HEK293 (cell line): ENCODE measurements at regions not wholly inside any gene's neighbourhood (a gene's known extent, or its start where the extent isn't known, plus 50 kb on each side); places are given as distances from the start of the nearest gene placed in this dataset.

Experiments
- CTCF ChIA-PET: fragments of 350-600 bp; formaldehyde crosslinking; extraction: SDS; loops from one replicate; lab custom pipeline; 2021; ENCODE audit warnings: antibody characterized with exemption; lab: Yijun Ruan, JAX
- POLR2A ChIA-PET: fragments of 300-600 bp; formaldehyde crosslinking; extraction: SDS; loops from one replicate; lab custom pipeline; 2020; ENCODE audit warnings: antibody characterized with exemption, inconsistent platforms; lab: Yijun Ruan, JAX
- H3K27ac ChIP-seq: fragments of 200-500 bp; sonication (Bioruptor generic); 2 replicates; pipeline ENCODE4 v1.5.1; 2014; ENCODE audit warnings: low read depth, low read length, control low read depth, inconsistent platforms; ENCODE audit errors: extremely low read depth
- H3K36me3 ChIP-seq, 2 experiments: fragments of 200-500 bp in 1 of 2; sonication (Bioruptor generic) in 1 of 2; 1 replicate in 1 of 2; 2 replicates in 1 of 2; pipeline ENCODE4 v1.5.1; 2014 to 2017; ENCODE audit warnings: inconsistent platforms in 2 of 2, low read length in 2 of 2; ENCODE audit not compliant: control insufficient read depth in 2 of 2, insufficient read depth in 1 of 2
- H3K4me1 ChIP-seq: fragments of 200-500 bp; sonication (Bioruptor generic); 2 replicates; pipeline ENCODE4 v1.5.1; 2014; ENCODE audit warnings: mild to moderate bottlenecking, low read length, inconsistent platforms; ENCODE audit not compliant: control insufficient read depth, insufficient read depth
- H3K4me3 ChIP-seq: 2 replicates; pipeline ENCODE4 v1.5.1; 2011; ENCODE audit warnings: low read depth, mild to moderate bottlenecking, control low read depth, low read length, moderate library complexity
- H3K9me3 ChIP-seq: fragments of 200-500 bp; sonication (Bioruptor generic); 2 replicates; pipeline ENCODE4 v1.5.1; 2014; ENCODE audit warnings: low read depth, low read length, inconsistent platforms; ENCODE audit not compliant: control insufficient read depth, insufficient read depth
- BCL11B ChIP-seq: fragments of 450-650 bp; formaldehyde crosslinking; IDR thresholded peaks from 2 replicates; pipeline ENCODE4 v1.5.1; 2016; ENCODE audit warnings: low read depth, missing biosample characterization, missing genetic modification characterization
- GFI1B ChIP-seq: fragments of 450-650 bp; formaldehyde crosslinking; IDR thresholded peaks from 2 replicates; pipeline ENCODE4 v1.5.1; 2016; ENCODE audit warnings: missing biosample characterization, missing genetic modification characterization
- GLI2 ChIP-seq: fragments of 450-650 bp; formaldehyde crosslinking; IDR thresholded peaks from 2 replicates; pipeline ENCODE4; 2017; ENCODE audit warnings: missing biosample characterization, missing genetic modification characterization, low read depth, borderline replicate concordance
- KLF7 ChIP-seq: fragments of 450-650 bp; formaldehyde crosslinking; IDR thresholded peaks from 2 replicates; pipeline ENCODE4 v1.5.1; 2016; ENCODE audit warnings: missing biosample characterization, missing genetic modification characterization, borderline replicate concordance
- KLF8 ChIP-seq: fragments of 450-650 bp; formaldehyde crosslinking; IDR thresholded peaks from 2 replicates; pipeline ENCODE4 v1.5.1; 2016; ENCODE audit warnings: missing biosample characterization, missing genetic modification characterization
- SCRT1 ChIP-seq: fragments of 450-650 bp; formaldehyde crosslinking; IDR thresholded peaks from 2 replicates; pipeline ENCODE4 v1.5.1; 2016; ENCODE audit warnings: missing biosample characterization, missing genetic modification characterization, borderline replicate concordance
- WT1 ChIP-seq: fragments of 450-650 bp; formaldehyde crosslinking; IDR thresholded peaks from 2 replicates; pipeline ENCODE4 v1.5.1; 2016; ENCODE audit warnings: missing biosample characterization, missing genetic modification characterization
- YY1 ChIP-seq: fragments of 450-650 bp; formaldehyde crosslinking; IDR thresholded peaks from 2 replicates; pipeline ENCODE4 v1.5.1; 2018; ENCODE audit warnings: missing biosample characterization, missing genetic modification characterization
- ZFP37 ChIP-seq: fragments of 450-650 bp; formaldehyde crosslinking; IDR thresholded peaks from 2 replicates; pipeline ENCODE4 v1.5.1; 2016; ENCODE audit warnings: missing biosample characterization, missing genetic modification characterization
- ZFP41 ChIP-seq: fragments of 450-650 bp; formaldehyde crosslinking; IDR thresholded peaks from 2 replicates; pipeline ENCODE4 v1.5.1; 2016; ENCODE audit warnings: missing biosample characterization, missing genetic modification characterization, borderline replicate concordance
- ZNF112 ChIP-seq: fragments of 450-650 bp; formaldehyde crosslinking; IDR thresholded peaks from 2 replicates; pipeline ENCODE4 v1.5.0; 2017; ENCODE audit warnings: missing biosample characterization, missing genetic modification characterization
- ZNF114 ChIP-seq: fragments of 450-650 bp; formaldehyde crosslinking; IDR thresholded peaks from 2 replicates; pipeline ENCODE4 v1.5.0; 2017; ENCODE audit warnings: missing biosample characterization, missing genetic modification characterization
- ZNF146 ChIP-seq: fragments of 450-650 bp; formaldehyde crosslinking; IDR thresholded peaks from 2 replicates; pipeline ENCODE4 v1.5.1; 2016; ENCODE audit warnings: missing biosample characterization, missing genetic modification characterization
- ZNF211 ChIP-seq: fragments of 450-650 bp; formaldehyde crosslinking; IDR thresholded peaks from 2 replicates; pipeline ENCODE4 v1.5.1; 2016; ENCODE audit warnings: low read depth, missing biosample characterization, missing genetic modification characterization
- ZNF214 ChIP-seq: fragments of 450-650 bp; formaldehyde crosslinking; IDR thresholded peaks from 2 replicates; pipeline ENCODE4 v1.5.1; 2017; ENCODE audit warnings: missing biosample characterization, mild to moderate bottlenecking, missing genetic modification characterization, borderline replicate concordance
- ZNF426 ChIP-seq: fragments of 450-650 bp; formaldehyde crosslinking; IDR thresholded peaks from 2 replicates; pipeline ENCODE4 v1.5.1; 2017; ENCODE audit warnings: missing biosample characterization, missing genetic modification characterization, mild to moderate bottlenecking, inconsistent platforms, moderate library complexity
- ZNF488 ChIP-seq: fragments of 450-650 bp; formaldehyde crosslinking; IDR thresholded peaks from 2 replicates; pipeline ENCODE4 v1.5.1; 2016; ENCODE audit warnings: missing biosample characterization, missing genetic modification characterization
- ZNF501 ChIP-seq: fragments of 450-650 bp; formaldehyde crosslinking; IDR thresholded peaks from 2 replicates; pipeline ENCODE4 v1.5.1; 2016; ENCODE audit warnings: missing biosample characterization, missing genetic modification characterization
- ZNF513 ChIP-seq: fragments of 450-650 bp; IDR thresholded peaks from 2 replicates; pipeline ENCODE4 v1.5.1; 2018; ENCODE audit warnings: missing biosample characterization, missing genetic modification characterization
- ZNF521 ChIP-seq: fragments of 450-650 bp; formaldehyde crosslinking; IDR thresholded peaks from 2 replicates; pipeline ENCODE4 v1.5.1; 2017; ENCODE audit warnings: missing biosample characterization, mild to moderate bottlenecking, missing genetic modification characterization
- ZNF555 ChIP-seq: fragments of 450-650 bp; formaldehyde crosslinking; conservative IDR thresholded peaks from 2 replicates; pipeline ENCODE4 v1.5.1; 2017; ENCODE audit warnings: missing biosample characterization, mild to moderate bottlenecking, missing genetic modification characterization, inconsistent platforms
- ZNF621 ChIP-seq: fragments of 450-650 bp; formaldehyde crosslinking; IDR thresholded peaks from 2 replicates; pipeline ENCODE4 v1.5.1; 2017; ENCODE audit warnings: missing biosample characterization, missing genetic modification characterization
- ZNF626 ChIP-seq: fragments of 450-650 bp; sonication (Bioruptor Pico); formaldehyde crosslinking; IDR thresholded peaks from 2 replicates; pipeline ENCODE4 v1.5.1; 2018; ENCODE audit warnings: missing biosample characterization, missing genetic modification characterization, inconsistent platforms
- ZNF664 ChIP-seq: fragments of 450-650 bp; formaldehyde crosslinking; IDR thresholded peaks from 2 replicates; pipeline ENCODE4 v1.5.1; 2016; ENCODE audit warnings: missing biosample characterization, missing genetic modification characterization
- ZNF776 ChIP-seq: fragments of 450-650 bp; formaldehyde crosslinking; IDR thresholded peaks from 2 replicates; pipeline ENCODE4 v1.5.0; 2017; ENCODE audit warnings: missing biosample characterization, missing genetic modification characterization, borderline replicate concordance
- ZNF837 ChIP-seq: fragments of 450-650 bp; formaldehyde crosslinking; IDR thresholded peaks from 2 replicates; pipeline ENCODE4 v1.5.1; 2016; ENCODE audit warnings: missing biosample characterization, missing genetic modification characterization
- TF ChIP-seq, protein P1 (sequence below): fragments of 450-650 bp; formaldehyde crosslinking; IDR thresholded peaks from 2 replicates; pipeline ENCODE4 v1.5.1; 2016; ENCODE audit warnings: missing biosample characterization, missing genetic modification characterization

DNA sequence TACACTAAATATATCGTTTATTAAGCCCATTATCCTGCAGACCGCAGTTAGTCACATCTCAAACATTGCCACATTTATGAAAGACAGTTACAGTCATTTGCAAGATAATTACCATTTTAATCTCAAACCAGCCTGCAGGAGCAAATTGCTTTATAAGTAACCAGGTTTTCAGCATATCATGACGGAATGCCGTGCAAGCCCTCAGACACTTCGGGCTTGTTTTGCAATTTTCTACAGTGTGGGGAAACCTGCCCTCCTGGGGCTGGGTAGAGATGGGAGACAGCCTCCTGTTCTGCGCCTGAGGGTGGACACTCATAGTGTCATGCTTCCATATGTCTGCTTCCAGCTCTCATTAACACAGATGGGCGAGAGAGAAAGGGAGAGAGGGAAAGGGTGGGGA is 563.9 kb downstream of the NPHP4 start:
- CTCF ChIA-PET: no interaction called here
- no peak overlapping the region for H3K4me3 ChIP-seq
- no peak for TF ChIP-seq ZFP41 (tag by site-specific recombination)
- TF ChIP-seq ZNF114: no peak
- TF ChIP-seq ZNF837 (tag by site-specific recombination): no peak
- TF ChIP-seq ZNF621 (tag by site-specific recombination): no peak
- no peak for TF ChIP-seq ZNF488
- TF ChIP-seq YY1 (tag by site-specific recombination): no peak
- TF ChIP-seq SCRT1 (tag by site-specific recombination): no peak
- TF ChIP-seq, protein P1, sequence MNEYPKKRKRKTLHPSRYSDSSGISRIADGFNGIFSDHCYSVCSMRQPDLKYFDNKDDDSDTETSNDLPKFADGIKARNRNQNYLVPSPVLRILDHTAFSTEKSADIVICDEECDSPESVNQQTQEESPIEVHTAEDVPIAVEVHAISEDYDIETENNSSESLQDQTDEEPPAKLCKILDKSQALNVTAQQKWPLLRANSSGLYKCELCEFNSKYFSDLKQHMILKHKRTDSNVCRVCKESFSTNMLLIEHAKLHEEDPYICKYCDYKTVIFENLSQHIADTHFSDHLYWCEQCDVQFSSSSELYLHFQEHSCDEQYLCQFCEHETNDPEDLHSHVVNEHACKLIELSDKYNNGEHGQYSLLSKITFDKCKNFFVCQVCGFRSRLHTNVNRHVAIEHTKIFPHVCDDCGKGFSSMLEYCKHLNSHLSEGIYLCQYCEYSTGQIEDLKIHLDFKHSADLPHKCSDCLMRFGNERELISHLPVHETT (tag by site-specific recombination): no peak
- TF ChIP-seq KLF8 (tag by site-specific recombination): no peak
- TF ChIP-seq ZNF513 (tag by site-specific recombination): no peak
- no peak for TF ChIP-seq BCL11B (tag by site-specific recombination)
- TF ChIP-seq ZNF211 (tag by site-specific recombination): no peak
- no peak for TF ChIP-seq ZNF426 (tag by site-specific recombination)
- no peak for TF ChIP-seq GFI1B (tag by site-specific recombination)
- TF ChIP-seq ZNF664: no peak
- TF ChIP-seq, all 188 proteins: peak for 0
- POLR2A ChIA-PET: no interaction called here
- Histone ChIP-seq H3K27ac (no peak overlapping the region), H3K36me3 (no peaks in the 10 kb centered on the region), H3K4me1 (no peaks in the 10 kb centered on the region), H3K9me3 (no peaks in the 10 kb centered on the region)

DNA sequence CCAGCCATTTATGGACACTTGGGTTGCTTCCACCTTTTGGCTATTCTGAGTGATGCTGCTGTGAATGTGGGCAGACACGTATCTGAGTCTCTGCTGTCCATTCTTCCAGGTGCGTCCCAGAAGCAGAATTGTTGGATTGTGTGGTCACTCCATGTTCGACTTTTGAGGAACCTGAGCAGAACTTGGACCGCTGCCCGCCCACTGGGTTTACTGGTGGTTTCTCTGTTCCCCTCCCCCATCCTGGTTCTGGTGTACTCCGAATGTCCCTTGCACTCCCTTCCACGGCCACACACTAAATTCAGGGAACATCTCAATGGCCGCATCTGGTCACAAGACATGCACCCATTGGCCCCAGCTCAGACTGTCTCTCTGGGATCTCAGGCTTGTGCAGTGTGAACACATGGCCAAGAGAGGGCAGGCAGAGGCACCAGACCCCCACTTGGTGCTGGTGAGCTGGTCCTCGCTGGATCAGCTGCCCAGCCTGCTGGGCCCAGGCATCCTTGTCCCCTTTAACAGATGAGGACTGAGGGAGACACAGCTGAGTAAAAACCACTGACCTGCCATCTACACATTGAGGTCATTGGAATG is 565.1 kb downstream of the NPHP4 start:
- POLR2A ChIA-PET: no interaction called here
- H3K4me1 ChIP-seq: no peaks in the 10 kb centered on the region

More for the DNA sequence above, 565.1 kb downstream of the NPHP4 start:
- H3K27ac ChIP-seq: no peak overlapping the region
- TF ChIP-seq ZNF555 (tag by site-specific recombination) (no peak), GFI1B (tag by site-specific recombination) (no peak), GLI2 (tag by site-specific recombination) (no peak), ZFP37 (no peak), ZNF521 (tag by site-specific recombination) (no peak), ZNF146 (no peak), ZNF214 (no peak), ZFP41 (tag by site-specific recombination) (no peak), ZNF626 (tag by site-specific recombination) (no peak), ZNF112 (tag by site-specific recombination) (no peak), ZNF501 (tag by site-specific recombination) (no peak), KLF7 (tag by site-specific recombination) (no peak), WT1 (tag by site-specific recombination) (no peak), ZNF776 (tag by site-specific recombination) (no peak)
- TF ChIP-seq, all 188 proteins: peak for 0
- H3K4me3 ChIP-seq: no peak overlapping the region
- H3K36me3 ChIP-seq: no peaks in the 10 kb centered on the region
- H3K9me3 ChIP-seq: no peaks in the 10 kb centered on the region
- CTCF ChIA-PET: no interaction called here
